Activated T-helper 1 cell treated with anti-CD3 and anti-CD28 coated beads, Interleukin-2, amount 50 U/mL, for 16 hours (primary cell): ENCODE measurements at regions not wholly inside any gene's neighbourhood (a gene's known extent, or its start where the extent isn't known, plus 50 kb on each side); places are given as distances from the start of the nearest gene placed in this dataset.

ENCODE experiments used
- DNase-seq, 2 donors: peaks; one replicate each; pipeline ENCODE4 v3.0.0-alpha.2; 2020; ENCODE audit warnings: low read depth in 1 of 2, low spot score in 1 of 2

GRCh38 chr9:89744730-89745129, 139.9 kb downstream of the GADD45G start:
- no peak for DNase-seq

- DNase-seq = no peak
Measured at GRCh38 chr9:89745601-89746376, 141.0 kb downstream of the GADD45G start.

- DNase-seq = no peak
Measured at GRCh38 chr9:89746385-89747116, 141.7 kb downstream of the GADD45G start.

- no peak for DNase-seq
Measured at GRCh38 chr9:89747596-89747995, 142.8 kb downstream of the GADD45G start.

GRCh38 chr9:89748021-89748670, 143.3 kb downstream of the GADD45G start:
- no peak for DNase-seq

GRCh38 chr9:89748831-89749499, 144.2 kb downstream of the GADD45G start:
- DNase-seq = no peak

GRCh38 chr9:89749500-89750116, 144.8 kb downstream of the GADD45G start:
- DNase-seq = no peak

GRCh38 chr9:89750117-89750791, 145.4 kb downstream of the GADD45G start:
- DNase-seq = no peak

GRCh38 chr9:89751079-89751825, 146.4 kb downstream of the GADD45G start:
- DNase-seq = no peak

- no peak for DNase-seq
Measured at GRCh38 chr9:89752154-89752553, 147.3 kb downstream of the GADD45G start.

GRCh38 chr9:89753472-89754055, 148.8 kb downstream of the GADD45G start:
- DNase-seq = no peak

GRCh38 chr9:89754193-89754592, 149.4 kb downstream of the GADD45G start:
- no peak for DNase-seq

- no peak for DNase-seq
Measured at GRCh38 chr9:89755821-89756220, 151.0 kb downstream of the GADD45G start.

- no peak for DNase-seq
Measured at GRCh38 chr9:89756891-89757537, 152.2 kb downstream of the GADD45G start.

GRCh38 chr9:89757776-89758528, 153.1 kb downstream of the GADD45G start:
- DNase-seq = no peak

GRCh38 chr9:89759572-89759971, 154.8 kb downstream of the GADD45G start:
- DNase-seq = no peak

GRCh38 chr9:89760123-89760522, 155.3 kb downstream of the GADD45G start:
- no peak for DNase-seq

- no peak for DNase-seq
Measured at GRCh38 chr9:89764217-89764616, 159.4 kb downstream of the GADD45G start.
